HG03135 (cell line): ENCODE measurements at regions not wholly inside any gene's neighbourhood (a gene's known extent, or its start where the extent isn't known, plus 50 kb on each side); places are given as distances from the start of the nearest gene placed in this dataset.
"Not testable (repeated sequence)": the region's sequence is repeated elsewhere in the genome, so short reads cannot be mapped to it uniquely, and the experiment has no call there.

Source experiments
- ATAC-seq: cut with Tn5 transposase; IDR thresholded peaks from one replicate; pipeline ENCODE4 v1.9.1; 2021; ENCODE audit warnings: mild to moderate bottlenecking, moderate library complexity; ENCODE audit not compliant: unreplicated experiment

DNA sequence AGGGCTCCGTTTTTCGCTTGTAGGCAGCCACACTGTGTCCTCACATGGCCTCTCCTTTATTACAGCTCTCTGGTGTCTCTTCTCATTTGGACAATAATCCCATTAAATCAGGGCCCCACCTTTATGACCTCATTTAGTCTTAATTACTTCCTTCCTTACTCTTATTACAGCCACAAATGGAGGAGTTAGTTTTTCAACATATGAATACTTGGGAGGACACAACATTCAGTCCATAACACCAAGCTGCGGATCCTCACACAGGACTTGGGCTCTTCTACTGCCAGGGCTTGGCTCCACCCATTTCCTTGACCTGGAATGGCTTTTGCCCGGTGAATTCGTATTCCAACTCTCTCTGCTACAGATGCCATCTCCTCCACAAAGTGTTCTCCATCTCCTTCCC, 74.3 kb upstream of the SLC7A14 start:
- no peak for ATAC-seq

DNA sequence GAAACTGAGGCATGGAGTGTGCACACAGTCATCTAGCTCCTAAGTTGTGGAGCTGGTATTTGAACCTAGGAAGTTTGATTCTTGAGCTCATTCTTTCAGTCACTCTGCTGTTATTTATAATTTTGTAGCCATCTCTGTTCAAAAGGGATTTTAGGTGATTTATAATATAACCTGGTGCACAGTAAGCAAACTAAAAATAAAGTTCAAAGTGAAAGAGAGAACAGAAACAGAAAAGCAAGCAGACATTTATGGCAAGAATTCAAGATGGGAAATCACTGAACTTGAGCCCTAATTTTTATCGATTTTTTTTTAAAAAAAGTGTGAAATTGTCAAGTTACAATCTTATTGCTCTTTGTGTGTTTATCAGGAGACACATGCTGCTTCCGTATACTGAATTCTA, 71.4 kb upstream of the SLC7A14 start:
- ATAC-seq = no peak

DNA sequence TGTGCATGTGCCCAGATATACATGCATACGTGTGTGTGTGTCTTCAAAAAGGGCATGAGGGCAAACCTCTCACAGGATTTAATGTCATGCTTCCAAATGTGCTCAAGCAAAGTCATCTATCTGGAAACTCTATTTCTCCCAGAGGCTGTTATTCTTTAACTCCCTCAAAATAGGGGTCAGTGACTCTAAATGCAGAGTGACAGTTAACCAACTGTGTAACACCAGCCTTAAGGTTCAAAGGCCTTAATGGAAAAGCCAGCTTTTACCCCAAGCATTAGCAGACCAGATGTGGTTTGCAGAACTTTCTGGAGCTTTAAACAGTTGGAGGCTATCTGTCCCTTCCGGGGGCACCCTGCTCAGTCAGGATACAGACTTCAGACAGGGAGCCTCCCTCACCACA, 70.4 kb upstream of the SLC7A14 start:
- no peak for ATAC-seq

DNA sequence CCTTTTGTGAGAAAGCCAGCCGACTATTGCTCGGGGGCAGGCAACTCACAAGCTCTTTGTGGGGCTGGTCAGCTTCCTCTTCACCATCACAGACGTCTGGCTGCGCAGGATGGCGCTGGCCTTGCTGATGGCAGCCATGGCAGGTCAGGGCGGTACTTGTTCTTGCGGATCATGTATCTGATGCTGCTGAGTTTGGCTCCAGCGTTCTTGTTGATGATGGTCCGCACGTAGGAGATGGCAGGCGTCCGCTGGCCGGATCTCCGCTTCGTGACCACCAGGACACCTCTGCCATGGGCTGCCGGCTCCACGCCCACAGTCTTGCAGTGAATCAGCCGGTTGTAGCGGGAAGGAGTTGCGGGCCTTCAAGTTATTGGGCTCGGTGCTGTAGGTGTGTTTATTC, 67.9 kb upstream of the SLC7A14 start:
- no peak for ATAC-seq

DNA sequence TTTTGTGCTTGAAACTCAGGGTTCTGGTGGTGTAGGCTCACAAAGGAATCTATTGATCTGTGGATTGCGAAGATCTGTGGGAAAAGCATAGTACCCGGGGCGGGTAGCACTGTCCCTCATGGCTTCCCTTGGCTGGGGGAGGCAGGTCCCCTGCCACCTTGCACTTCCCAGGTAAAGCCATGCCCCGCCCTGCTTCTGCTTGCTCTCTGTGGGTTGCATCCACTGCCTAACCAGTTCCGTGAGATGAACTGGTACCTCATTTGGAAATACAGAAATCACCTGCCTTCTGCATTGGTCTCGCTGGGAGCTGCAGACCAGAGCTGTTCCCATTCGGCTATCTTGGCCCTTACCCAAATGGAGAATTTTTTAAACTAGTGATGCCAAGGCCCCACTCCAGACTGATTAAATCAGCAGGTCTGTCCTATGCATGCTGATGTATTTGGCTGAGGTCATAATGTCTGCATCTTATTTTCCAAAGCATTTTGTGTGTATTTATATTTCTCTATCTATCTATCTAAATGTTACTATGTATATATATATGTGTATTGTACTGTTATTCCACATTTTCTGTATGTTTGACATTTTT, 65.5 kb upstream of the SLC7A14 start:
- no peak for ATAC-seq

DNA sequence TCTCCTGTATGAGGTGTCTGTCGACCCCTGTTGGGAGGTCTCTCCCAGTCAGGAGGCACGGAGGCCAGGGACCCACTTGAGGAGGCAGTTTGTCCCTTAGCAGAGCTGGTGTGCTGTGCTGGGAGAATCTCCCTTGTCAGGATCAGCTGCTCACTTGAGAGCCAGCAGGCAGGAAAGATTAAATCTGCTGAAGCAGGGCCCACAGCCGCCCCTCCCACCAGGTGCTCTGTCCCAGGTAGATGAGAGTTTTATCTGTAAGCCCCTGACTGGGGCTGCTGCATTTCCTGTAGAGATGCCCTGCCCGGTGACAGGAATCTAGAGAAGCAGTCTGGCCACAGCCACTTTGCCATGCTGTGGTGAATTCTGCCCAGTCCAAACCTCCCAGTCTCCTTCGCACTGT, 64.7 kb upstream of the SLC7A14 start:
- ATAC-seq = not testable (repeated sequence)

DNA sequence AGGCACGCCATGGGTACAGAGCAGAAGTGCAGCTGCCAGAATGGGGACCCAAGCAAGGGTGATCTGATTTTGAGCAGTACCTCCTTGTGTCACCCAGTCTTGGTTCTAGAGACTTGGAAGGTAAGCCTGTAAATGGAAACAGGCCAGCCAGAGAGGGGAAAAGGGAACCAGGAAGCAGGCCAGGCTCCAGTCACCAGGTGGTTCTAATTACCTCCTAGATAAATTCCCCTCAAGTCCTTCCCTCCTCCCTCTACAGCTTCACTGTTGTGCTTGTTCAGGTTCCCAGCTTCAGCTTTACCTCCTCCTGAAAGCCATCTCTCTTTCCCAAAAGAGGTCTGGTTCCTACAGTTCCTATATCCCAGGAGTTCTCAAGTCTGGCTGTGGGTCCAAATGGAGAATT, 58.8 kb upstream of the SLC7A14 start:
- ATAC-seq = no peak

DNA sequence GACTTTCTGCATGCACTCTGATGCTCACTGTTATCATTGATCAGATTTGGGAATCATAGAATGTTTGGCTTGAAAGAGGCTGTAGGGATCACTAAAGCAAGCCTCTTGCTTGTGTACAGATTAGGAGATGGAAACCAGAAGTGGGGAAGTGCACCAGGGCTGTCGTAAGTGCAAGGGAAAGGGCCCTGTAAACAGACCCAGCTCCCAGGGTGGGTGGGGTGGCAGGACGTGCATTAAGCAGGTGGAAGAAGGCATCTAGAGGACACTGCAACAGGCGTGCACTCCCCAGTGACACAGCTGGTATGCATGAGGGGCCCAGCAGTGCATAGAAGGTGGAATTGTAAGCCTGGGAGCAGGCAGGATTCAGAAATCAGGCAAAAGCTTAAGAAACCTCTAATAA, 58.0 kb upstream of the SLC7A14 start:
- ATAC-seq = no peak

DNA sequence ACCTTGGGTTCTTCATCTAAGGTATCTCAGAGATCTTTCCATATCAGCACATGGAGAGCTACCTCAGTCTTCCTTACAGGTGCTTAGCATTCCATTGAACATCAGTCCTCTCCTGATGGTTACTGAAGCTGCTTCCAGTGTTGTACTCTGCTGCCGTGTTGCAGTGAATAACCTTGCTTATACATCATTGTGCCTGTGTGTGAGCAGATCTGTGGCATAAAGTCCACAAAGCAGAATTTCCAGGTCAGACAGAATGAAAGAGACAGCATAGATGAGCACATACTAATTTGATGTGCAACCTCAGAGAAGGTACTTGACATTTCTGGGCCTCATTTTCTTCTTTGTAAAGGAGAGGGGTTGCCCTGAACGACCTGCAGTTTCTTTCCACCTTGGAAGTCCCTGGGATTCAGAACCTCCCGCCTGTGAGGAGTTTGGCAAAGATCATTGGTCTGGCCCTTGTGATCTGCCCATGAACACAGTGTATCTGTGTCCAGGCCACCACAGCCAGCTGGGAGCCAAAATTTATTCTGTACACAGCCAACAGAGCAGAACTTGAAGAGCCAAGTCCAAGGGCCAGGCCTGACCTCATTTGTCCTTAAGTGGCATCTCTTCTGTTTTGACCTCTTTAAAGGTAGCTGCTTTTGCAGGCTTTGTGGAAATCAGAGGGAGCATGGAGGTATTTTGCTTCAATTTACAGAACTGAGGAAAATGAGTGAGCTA, 57.2 kb upstream of the SLC7A14 start:
- no peak for ATAC-seq

DNA sequence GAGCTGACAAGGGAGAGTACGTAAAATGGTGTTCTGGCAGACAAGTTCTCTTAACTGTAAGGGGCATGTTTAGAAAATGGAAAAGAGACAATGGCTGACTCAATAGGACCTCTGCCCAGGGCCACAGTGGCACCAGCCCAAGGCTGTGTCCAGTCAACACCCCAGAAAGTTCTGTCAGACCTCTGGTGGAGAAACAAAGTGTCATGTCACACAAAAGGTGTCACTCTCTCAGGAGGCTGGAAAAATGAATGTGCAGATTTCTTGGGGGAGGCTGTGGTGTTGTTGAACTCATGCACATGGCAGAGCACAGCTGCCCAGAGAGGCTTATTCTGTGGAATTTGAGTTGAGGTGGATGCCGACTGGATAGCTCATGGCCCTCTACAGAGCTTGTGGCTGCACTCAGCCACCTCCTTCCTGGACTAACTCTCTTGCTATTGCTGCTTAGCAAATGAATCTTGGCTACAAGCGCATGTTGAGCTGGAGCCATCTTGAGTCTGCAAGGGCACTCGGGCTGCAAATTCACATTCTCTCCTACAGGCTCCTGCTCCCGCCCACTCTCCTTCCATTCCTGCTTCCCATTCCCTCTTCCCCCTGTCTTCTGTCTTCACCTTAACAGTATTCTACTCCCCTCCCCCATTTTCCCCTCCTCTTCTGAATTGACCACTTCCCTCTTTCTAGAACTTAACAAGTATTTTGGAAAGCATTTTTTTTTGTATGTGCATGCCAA, 55.8 kb upstream of the SLC7A14 start:
- no peak for ATAC-seq

DNA sequence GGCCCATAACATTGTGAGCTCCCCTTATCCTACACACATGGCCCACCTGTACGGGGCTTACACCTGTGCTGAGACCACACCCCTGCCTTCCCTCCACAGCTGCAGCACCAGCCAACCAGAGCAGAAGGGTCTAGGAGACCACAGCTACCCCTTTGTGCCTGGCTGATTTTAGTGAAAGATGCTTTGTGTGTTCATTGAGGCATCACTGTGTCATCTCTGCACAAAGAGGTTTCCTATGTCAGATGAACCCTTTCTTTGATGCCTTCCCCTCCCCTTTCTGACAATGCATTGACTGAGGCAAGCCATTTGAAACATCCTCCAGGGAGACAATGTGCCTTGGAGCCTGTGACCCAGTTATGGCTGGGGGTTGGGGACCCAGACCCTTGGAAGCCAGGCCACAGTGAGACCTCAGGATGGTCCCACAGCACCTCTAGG, 54.9 kb upstream of the SLC7A14 start:
- no peak for ATAC-seq

DNA sequence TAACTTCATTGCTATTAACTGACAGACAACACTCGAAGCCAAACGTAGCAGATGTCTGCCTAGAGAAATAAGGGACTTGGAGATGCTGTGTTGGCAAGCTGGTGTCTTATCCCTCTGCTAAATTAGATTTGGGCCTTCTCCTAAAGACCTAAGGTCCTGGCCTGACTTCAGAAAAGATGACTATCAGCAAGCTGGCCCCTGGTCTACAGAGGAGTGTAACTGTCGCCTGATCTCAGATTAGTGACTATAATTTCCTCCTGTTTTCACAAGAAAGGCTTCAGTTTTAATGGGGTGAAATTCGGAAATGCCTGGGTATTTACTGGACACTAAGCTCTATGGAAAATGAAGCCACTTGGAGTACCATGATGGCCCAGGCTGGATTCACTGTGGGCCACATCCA, 53.1 kb upstream of the SLC7A14 start:
- no peak for ATAC-seq

DNA sequence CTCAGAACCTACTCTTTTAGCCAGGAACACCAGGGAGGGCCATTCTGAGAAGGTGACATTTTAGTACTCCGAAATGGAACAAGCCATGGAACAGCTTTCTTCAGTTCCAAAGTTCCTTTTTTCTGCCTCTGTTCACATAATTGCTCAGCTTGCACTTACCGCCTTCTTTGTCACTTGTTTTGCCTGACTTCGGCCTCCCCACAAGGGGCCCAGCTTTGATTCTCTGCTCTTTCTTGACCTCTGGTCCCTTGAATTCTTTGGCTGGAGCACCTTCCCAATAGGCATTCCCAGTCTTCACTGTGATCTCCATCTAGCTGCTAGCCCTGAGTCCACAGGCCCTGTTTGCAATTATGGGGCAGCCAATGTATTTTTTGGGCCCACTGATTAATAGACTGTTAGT, 51.4 kb upstream of the SLC7A14 start:
- no peak for ATAC-seq

DNA sequence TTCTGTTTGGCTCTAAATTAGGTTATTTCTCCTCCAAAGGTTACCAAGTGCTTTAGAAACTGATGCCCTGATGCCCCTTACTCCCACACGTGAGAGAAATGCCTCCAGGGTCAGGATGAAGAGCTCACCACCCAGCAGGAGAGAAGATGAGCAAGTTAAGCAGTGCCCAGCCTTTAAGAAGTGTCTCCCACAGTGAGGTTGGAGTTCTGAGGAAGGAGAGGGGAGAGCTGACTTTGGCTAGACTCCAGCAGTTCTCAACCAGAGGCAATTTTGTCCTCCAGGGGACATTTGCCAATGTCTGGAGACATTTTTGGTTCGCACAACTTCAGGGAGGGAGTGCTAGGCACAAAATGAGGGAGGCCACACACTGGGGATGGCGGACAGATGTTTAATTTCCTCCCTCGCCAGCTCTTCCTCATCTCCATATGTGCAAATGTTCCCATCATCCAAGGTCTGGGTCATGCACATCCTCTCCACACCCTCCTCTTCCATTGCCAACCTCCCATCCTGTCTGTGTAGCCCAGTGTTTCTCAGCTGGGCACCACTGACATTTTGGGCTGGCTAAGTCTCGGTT, 50.6 kb upstream of the SLC7A14 start:
- ATAC-seq = no peak
